Mesenchymal stem cell (in vitro differentiated cells and primary cell): ENCODE measurements at regions not wholly inside any gene's neighbourhood (a gene's known extent, or its start where the extent isn't known, plus 50 kb on each side); places are given as distances from the start of the nearest gene placed in this dataset.

Experiments
- DNase-seq: peaks from one replicate; pipeline ENCODE4 v3.0.0-alpha.2; 2013
- H2AFZ ChIP-seq: one replicate; pipeline ENCODE4 v1.6.1; 2013; ENCODE audit warnings: low read depth, mild to moderate bottlenecking, control low read depth, inconsistent platforms, low read length, moderate library complexity
- H2AK5ac ChIP-seq: 2 replicates; pipeline ENCODE4 v1.6.1; 2013; ENCODE audit warnings: low read length, moderate library complexity, mild to moderate bottlenecking, inconsistent platforms; ENCODE audit not compliant: severe bottlenecking
- H2BK120ac ChIP-seq: one replicate; pipeline ENCODE4 v1.6.1; 2013; ENCODE audit warnings: low read depth, mild to moderate bottlenecking, inconsistent platforms, low read length, moderate library complexity
- H2BK12ac ChIP-seq, 2 experiments: one replicate each; pipeline ENCODE4 v1.6.1; 2013; ENCODE audit warnings: inconsistent platforms in 2 of 2, low read length in 2 of 2, mild to moderate bottlenecking in 2 of 2, moderate library complexity in 2 of 2, control low read depth in 1 of 2
- H2BK15ac ChIP-seq: one replicate; pipeline ENCODE4 v1.6.1; 2013; ENCODE audit warnings: mild to moderate bottlenecking, low read depth, inconsistent platforms; ENCODE audit not compliant: poor library complexity, severe bottlenecking
- H2BK5ac ChIP-seq: 2 replicates; pipeline ENCODE4 v1.6.1; 2013; ENCODE audit warnings: low read depth, mild to moderate bottlenecking, low read length, control low read depth, inconsistent platforms; ENCODE audit not compliant: poor library complexity, severe bottlenecking
- H3K14ac ChIP-seq, 2 experiments: one replicate each; pipeline ENCODE4 v1.6.1; 2013; ENCODE audit warnings: inconsistent platforms in 2 of 2, low read length in 2 of 2, control low read depth in 1 of 2, mild to moderate bottlenecking in 1 of 2, moderate library complexity in 1 of 2
- H3K18ac ChIP-seq, 2 experiments: one replicate each; pipeline ENCODE4 v1.6.1; 2013; ENCODE audit warnings: inconsistent platforms in 2 of 2, low read length in 2 of 2, control low read depth in 1 of 2, low read depth in 1 of 2, mild to moderate bottlenecking in 1 of 2
- H3K23ac ChIP-seq, 2 experiments: one replicate each; pipeline ENCODE4 v1.6.1; 2013; ENCODE audit warnings: inconsistent platforms in 2 of 2, low read length in 2 of 2, mild to moderate bottlenecking in 2 of 2, moderate library complexity in 2 of 2, control low read depth in 1 of 2
- H3K27ac ChIP-seq: 2 replicates; pipeline ENCODE4 v1.5.1; 2013; ENCODE audit warnings: mild to moderate bottlenecking, moderate library complexity, low read length, control low read depth, inconsistent platforms; ENCODE audit not compliant: poor library complexity, severe bottlenecking
- H3K27me3 ChIP-seq, 2 experiments: 2 replicates each; pipeline versions ENCODE4 v1.6.1 to v1.7.0; 2013; ENCODE audit warnings: low read length in 2 of 2, mild to moderate bottlenecking in 2 of 2, moderate library complexity in 2 of 2, control low read depth in 1 of 2, inconsistent platforms in 1 of 2; ENCODE audit not compliant: control insufficient read depth in 1 of 2, insufficient read depth in 1 of 2
- H3K36me3 ChIP-seq, 2 experiments: 2 replicates each; pipeline versions ENCODE4 v1.6.1 to v1.7.0; 2013; ENCODE audit warnings: low read length in 2 of 2, control low read depth in 1 of 2, inconsistent platforms in 1 of 2, low read depth in 1 of 2, mild to moderate bottlenecking in 1 of 2; ENCODE audit not compliant: insufficient read depth in 2 of 2, control insufficient read depth in 1 of 2
- H3K4ac ChIP-seq, 2 experiments: one replicate each; pipeline ENCODE4 v1.6.1; 2013; ENCODE audit warnings: inconsistent platforms in 2 of 2, low read length in 2 of 2, mild to moderate bottlenecking in 2 of 2, moderate library complexity in 2 of 2, control low read depth in 1 of 2, low read depth in 1 of 2
- H3K4me1 ChIP-seq: 2 replicates; pipeline ENCODE4 v1.6.1; 2013; ENCODE audit warnings: low read depth, low read length, control low read depth; ENCODE audit not compliant: control insufficient read depth, insufficient read depth
- H3K4me2 ChIP-seq: 2 replicates; pipeline ENCODE4 v1.6.1; 2013; ENCODE audit warnings: low read length, mild to moderate bottlenecking, inconsistent platforms; ENCODE audit not compliant: poor library complexity, severe bottlenecking
- H3K4me3 ChIP-seq, 2 experiments: 2 replicates each; pipeline versions ENCODE4 v1.5.1 to v1.7.0; 2013; ENCODE audit warnings: low read length in 2 of 2, mild to moderate bottlenecking in 2 of 2, control low read depth in 1 of 2, low read depth in 1 of 2; ENCODE audit not compliant: insufficient read depth in 1 of 2
- H3K79me1 ChIP-seq: replicated peaks from 2 replicates; pipeline ENCODE4 v1.6.1; 2013; ENCODE audit warnings: mild to moderate bottlenecking, control low read depth, low read length, inconsistent platforms; ENCODE audit not compliant: poor library complexity, severe bottlenecking
- H3K9ac ChIP-seq: 2 replicates; pipeline ENCODE4 v1.7.0; 2013; ENCODE audit warnings: mild to moderate bottlenecking, low read length, moderate library complexity
- H3K9me3 ChIP-seq: 2 replicates; pipeline ENCODE4 v1.7.0; 2013; ENCODE audit warnings: mild to moderate bottlenecking, low read length; ENCODE audit not compliant: control insufficient read depth
- H4K8ac ChIP-seq: one replicate; pipeline ENCODE4 v1.6.1; 2013; ENCODE audit warnings: inconsistent platforms, mild to moderate bottlenecking, low read length, moderate library complexity
- H4K91ac ChIP-seq: one replicate; pipeline ENCODE4 v1.6.1; 2013; ENCODE audit warnings: mild to moderate bottlenecking, low read length, inconsistent platforms
- WGBS: methylation state at CpG from one replicate; pipeline ENCODE4 v1.1.7; 2013; ENCODE audit warnings: mixed read lengths; 5-methylcytosine and 5-hydroxymethylcytosine counted together

DNA sequence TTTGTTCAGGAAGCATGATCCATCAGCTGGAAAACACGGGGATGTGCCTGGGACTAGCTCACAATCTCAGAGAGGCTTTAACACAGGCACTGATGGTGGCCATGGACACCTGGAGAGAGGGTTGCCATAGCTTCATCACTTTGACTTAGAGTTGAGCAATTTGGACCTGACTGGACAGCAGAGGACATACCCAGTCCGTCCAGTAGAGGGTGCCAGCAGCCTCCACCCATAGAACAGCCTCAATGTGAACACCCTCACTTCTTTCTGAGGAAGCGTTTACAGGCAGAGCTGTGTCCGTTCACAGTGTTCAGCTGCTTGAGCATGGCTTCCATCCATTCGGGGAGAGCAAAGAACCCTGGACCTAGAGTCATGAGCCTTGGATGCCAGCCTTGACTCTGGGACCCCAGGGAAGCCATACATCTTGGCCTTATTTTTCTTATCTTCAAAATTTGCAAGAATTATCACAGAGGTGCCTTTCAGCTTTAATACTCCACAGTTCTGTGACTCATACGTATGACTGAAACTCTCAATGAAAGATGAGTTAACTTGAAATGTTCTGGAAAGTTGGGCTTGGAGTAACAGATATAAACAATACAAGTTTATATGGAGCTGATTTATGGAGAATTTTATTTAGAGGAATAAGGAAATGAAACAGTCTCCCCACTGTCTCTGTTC lies 302.9 kb upstream of the PODXL start:
- no peak overlapping the region for H3K23ac ChIP-seq
- H3K4me3 ChIP-seq, result peak overlapping the region in 1 of 2 experiments; percentile 63
- peak overlapping the region; percentile 64 for H3K9ac ChIP-seq
- H2BK15ac ChIP-seq, result no peak overlapping the region
- no peak overlapping the region for H2BK12ac ChIP-seq
- no peak overlapping the region for H2BK120ac ChIP-seq
- H4K8ac ChIP-seq, result no peak overlapping the region
- no peak overlapping the region for H3K27ac ChIP-seq
- peaks cover 4% of the 10 kb centered on the region for H3K9me3 ChIP-seq
- no peak overlapping the region for H3K4me2 ChIP-seq
- no peak overlapping the region for H2AK5ac ChIP-seq
- H3K14ac ChIP-seq, result no peak overlapping the region
- no peak overlapping the region for H4K91ac ChIP-seq
- no peaks in the 10 kb centered on the region for H3K79me1 ChIP-seq
- no peak overlapping the region for H2BK5ac ChIP-seq
- peaks cover 3% of the 10 kb centered on the region for H3K4me1 ChIP-seq
- H3K36me3 ChIP-seq, result no peaks in the 10 kb centered on the region
- H3K27me3 ChIP-seq, result peaks cover 4 to 50% of the 10 kb centered on the region in 2 experiments
- H2AFZ ChIP-seq, result no peak overlapping the region
- no peak overlapping the region for H3K18ac ChIP-seq
- H3K4ac ChIP-seq, result no peak overlapping the region
- peak; percentile 62 for DNase-seq
- 15% methylated on average over 6 of the region's 6 CpGs for WGBS

DNA sequence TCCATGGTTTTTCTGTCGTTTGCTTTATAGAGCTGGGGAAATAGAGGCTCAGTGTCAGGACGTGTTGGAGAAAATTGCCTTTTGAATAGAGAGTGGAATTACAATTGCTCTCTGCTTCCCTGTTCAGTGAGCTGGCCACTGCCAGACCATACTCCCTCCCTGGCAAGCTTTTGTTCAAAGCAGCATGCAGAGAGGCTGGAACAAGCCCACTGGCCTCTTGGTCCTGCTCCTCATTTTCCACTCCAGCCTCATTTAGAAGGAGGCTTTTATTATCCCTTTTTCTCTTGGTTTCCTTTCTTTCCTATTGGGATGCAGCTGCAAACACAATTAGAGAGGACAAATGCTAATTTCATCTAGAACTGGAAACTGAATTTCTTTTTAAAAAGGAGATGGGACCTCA lies 302.2 kb upstream of the PODXL start:
- H2BK5ac ChIP-seq, result no peak overlapping the region
- no peak overlapping the region for H4K8ac ChIP-seq
- H2BK15ac ChIP-seq, result no peak overlapping the region
- no peak for DNase-seq
- H3K4me1 ChIP-seq, result peaks cover 3% of the 10 kb centered on the region
- peaks cover 4 to 53% of the 10 kb centered on the region in 2 experiments for H3K27me3 ChIP-seq
- H2BK120ac ChIP-seq, result no peak overlapping the region
- H3K14ac ChIP-seq, result no peak overlapping the region
- H3K9ac ChIP-seq, result no peak overlapping the region
- no peak overlapping the region for H4K91ac ChIP-seq
- H2BK12ac ChIP-seq, result no peak overlapping the region
- H3K4me2 ChIP-seq, result no peak overlapping the region
- H3K79me1 ChIP-seq, result no peaks in the 10 kb centered on the region
- WGBS, result 51% methylated on average over 2 of the region's 2 CpGs
- no peak overlapping the region for H2AFZ ChIP-seq
- no peak overlapping the region for H3K4ac ChIP-seq
- no peaks in the 10 kb centered on the region for H3K36me3 ChIP-seq
- H3K23ac ChIP-seq, result no peak overlapping the region
- H3K4me3 ChIP-seq, result no peak overlapping the region
- H2AK5ac ChIP-seq, result no peak overlapping the region
- peaks cover 4% of the 10 kb centered on the region for H3K9me3 ChIP-seq
- no peak overlapping the region for H3K18ac ChIP-seq
- no peak overlapping the region for H3K27ac ChIP-seq

GRCh38 chr7:131849472-131849871 lies 293.0 kb upstream of the PODXL start:
- H2BK5ac ChIP-seq, result no peak overlapping the region

DNA sequence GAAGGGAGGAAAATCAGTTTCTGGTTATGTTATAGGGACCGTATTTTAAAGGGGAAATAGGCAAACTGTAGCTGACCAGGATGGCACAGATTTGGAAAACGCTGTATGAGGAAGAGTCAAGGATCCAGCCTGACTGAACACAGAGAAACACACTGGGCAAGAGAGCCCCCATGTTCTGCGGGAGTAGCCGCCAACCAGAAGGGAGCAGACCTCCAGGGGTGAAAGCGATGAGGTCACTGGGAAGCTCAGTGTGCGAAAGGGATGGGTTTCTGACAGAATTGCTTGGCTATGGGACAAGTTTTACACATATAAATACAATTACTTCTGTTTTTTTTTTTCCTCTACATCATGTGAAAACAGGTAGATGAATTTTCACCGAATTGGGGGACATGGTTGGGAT lies 291.6 kb upstream of the PODXL start:
- no peak overlapping the region for H2BK12ac ChIP-seq
- peaks cover 0 to 71% of the 10 kb centered on the region in 2 experiments for H3K27me3 ChIP-seq
- no peak overlapping the region for H4K91ac ChIP-seq
- no peak overlapping the region for H2BK5ac ChIP-seq
- no peak overlapping the region for H3K18ac ChIP-seq
- no peak overlapping the region for H3K27ac ChIP-seq
- no peak overlapping the region for H3K4me2 ChIP-seq
- no peak overlapping the region for H2BK15ac ChIP-seq
- no peak overlapping the region for H2AFZ ChIP-seq
- no peaks in the 10 kb centered on the region for H3K36me3 ChIP-seq
- no peak overlapping the region for H2BK120ac ChIP-seq
- H3K9ac ChIP-seq, result no peak overlapping the region
- DNase-seq, result no peak
- H3K9me3 ChIP-seq, result no peaks in the 10 kb centered on the region
- H2AK5ac ChIP-seq, result no peak overlapping the region
- H3K14ac ChIP-seq, result no peak overlapping the region
- no peak overlapping the region for H3K4ac ChIP-seq
- no peaks in the 10 kb centered on the region for H3K79me1 ChIP-seq
- WGBS, result 56% methylated on average over 4 of the region's 7 CpGs
- no peak overlapping the region for H4K8ac ChIP-seq
- H3K23ac ChIP-seq, result no peak overlapping the region
- H3K4me3 ChIP-seq, result no peak overlapping the region
- no peaks in the 10 kb centered on the region for H3K4me1 ChIP-seq

More at GRCh38 chr7:131849472-131849871, 293.0 kb upstream of the PODXL start:
- no peaks in the 10 kb centered on the region for H3K79me1 ChIP-seq
- no peak overlapping the region for H3K27ac ChIP-seq
- no peaks in the 10 kb centered on the region for H3K4me1 ChIP-seq
- DNase-seq, result no peak
- H4K91ac ChIP-seq, result no peak overlapping the region
- 82% methylated on average over 7 of the region's 7 CpGs for WGBS
- H3K23ac ChIP-seq, result no peak overlapping the region
- H2AFZ ChIP-seq, result no peak overlapping the region
- no peak overlapping the region for H3K14ac ChIP-seq
- H3K4ac ChIP-seq, result no peak overlapping the region
- H3K9me3 ChIP-seq, result no peaks in the 10 kb centered on the region
- no peak overlapping the region for H2BK12ac ChIP-seq
- no peak overlapping the region for H2AK5ac ChIP-seq
- H2BK15ac ChIP-seq, result no peak overlapping the region
- no peaks in the 10 kb centered on the region for H3K36me3 ChIP-seq
- H2BK120ac ChIP-seq, result no peak overlapping the region
- no peak overlapping the region for H4K8ac ChIP-seq
- H3K4me3 ChIP-seq, result no peak overlapping the region
- no peak overlapping the region for H3K4me2 ChIP-seq
- H3K27me3 ChIP-seq, result peaks cover 0 to 65% of the 10 kb centered on the region in 2 experiments
- no peak overlapping the region for H3K18ac ChIP-seq
- no peak overlapping the region for H3K9ac ChIP-seq
